H1 (cell line): ENCODE measurements at regions not wholly inside any gene's neighbourhood (a gene's known extent, or its start where the extent isn't known, plus 50 kb on each side); places are given as distances from the start of the nearest gene placed in this dataset.

Experiments used
- CTCF ChIA-PET: fragments of 300-600 bp; sonication (Branson Sonifier 250); formaldehyde crosslinking; loops from one replicate; lab custom pipeline; 2021; ENCODE audit not compliant: partially characterized antibody; lab: Charles Lee
- POLR2A ChIA-PET: fragments of 300-600 bp; sonication (Branson Sonifier 250); formaldehyde crosslinking; loops from one replicate; lab custom pipeline; 2021; ENCODE audit warnings: inconsistent platforms; ENCODE audit not compliant: partially characterized antibody; lab: Charles Lee
- DNase-seq, 2 experiments: peaks; one replicate each; pipeline versions ENCODE4 v3.0.0 to v3.0.0-alpha.2; 2010 to 2022; ENCODE audit warnings: low spot score in 2 of 2, low read depth in 1 of 2, mixed read lengths in 1 of 2
- FAIRE-seq: peaks from 2 replicates; lab custom pipeline; 2011; peaks lifted over from hg19 to GRCh38; lab: Jason Lieb, UNC
- H2AFZ ChIP-seq: 2 replicates; pipeline ENCODE4 v1.8.1; 2012; ENCODE audit warnings: low read length, inconsistent platforms
- H2AK5ac ChIP-seq: 2 replicates; pipeline ENCODE4 v1.6.1; 2013; ENCODE audit warnings: low read depth, low read length
- H2BK120ac ChIP-seq: replicated peaks from 2 replicates; pipeline ENCODE3; 2013; ENCODE audit warnings: low read depth, low read length, inconsistent platforms
- H2BK12ac ChIP-seq: 2 replicates; pipeline ENCODE4 v1.6.1; 2013; ENCODE audit warnings: low read depth, low read length
- H2BK15ac ChIP-seq: 2 replicates; pipeline ENCODE4 v1.6.1; 2013; ENCODE audit warnings: low read length
- H2BK20ac ChIP-seq: 2 replicates; pipeline ENCODE4 v1.6.1; 2013; ENCODE audit warnings: low read length
- H2BK5ac ChIP-seq: 2 replicates; pipeline ENCODE4 v1.6.1; 2013; ENCODE audit warnings: low read depth, low read length
- H3K14ac ChIP-seq: 2 replicates; pipeline ENCODE4 v1.6.1; 2013; ENCODE audit warnings: inconsistent platforms; ENCODE audit not compliant: insufficient read length
- H3K18ac ChIP-seq: 2 replicates; pipeline ENCODE4 v1.6.1; 2013; ENCODE audit warnings: low read length; ENCODE audit errors: extremely low read depth
- H3K23ac ChIP-seq: 2 replicates; pipeline ENCODE4 v1.6.1; 2013; ENCODE audit warnings: inconsistent platforms; ENCODE audit not compliant: insufficient read length
- H3K23me2 ChIP-seq: 2 replicates; pipeline ENCODE4 v1.6.1; 2013; ENCODE audit warnings: low read depth, low read length
- H3K27ac ChIP-seq: 2 replicates; pipeline ENCODE4 v1.6.1; 2011; ENCODE audit warnings: low read depth, low read length, inconsistent platforms
- H3K27me3 ChIP-seq, 4 experiments: replicated peaks in 1 of 4; 1 replicate in 1 of 4; 2 replicates in 3 of 4; pipeline versions ENCODE4 v1.6.1 to v1.8.1; 2011 to 2013; ENCODE audit warnings: low read length in 3 of 4, mild to moderate bottlenecking in 3 of 4, inconsistent platforms in 2 of 4, mixed read lengths in 2 of 4, moderate library complexity in 1 of 4; ENCODE audit not compliant: control insufficient read depth in 3 of 4, insufficient read depth in 3 of 4; ENCODE audit errors: extremely low read depth in 1 of 4
- H3K36me3 ChIP-seq, 4 experiments: 2 replicates each; pipeline versions ENCODE4 v1.6.1 to v1.8.1; 2011 to 2013; ENCODE audit warnings: mild to moderate bottlenecking in 4 of 4, low read length in 3 of 4, moderate library complexity in 2 of 4, control low read depth in 1 of 4, inconsistent platforms in 1 of 4; ENCODE audit not compliant: insufficient read depth in 4 of 4, control insufficient read depth in 2 of 4
- H3K4ac ChIP-seq: replicated peaks from 2 replicates; pipeline ENCODE3; 2013; ENCODE audit warnings: low read length, low read depth, mixed read lengths, inconsistent platforms; ENCODE audit not compliant: insufficient read length
- H3K4me1 ChIP-seq, 4 experiments: replicated peaks in 1 of 4; 1 replicate in 1 of 4; 2 replicates in 3 of 4; pipeline versions ENCODE4 v1.6.1 to v1.8.1; 2011 to 2013; ENCODE audit warnings: low read length in 3 of 4, inconsistent platforms in 2 of 4, mixed read lengths in 1 of 4; ENCODE audit not compliant: insufficient read depth in 4 of 4, control insufficient read depth in 3 of 4
- H3K4me2 ChIP-seq, 2 experiments: 2 replicates each; pipeline versions ENCODE4 v1.6.1 to v1.8.1; 2011 to 2013; ENCODE audit warnings: low read depth in 2 of 2, low read length in 2 of 2, control low read depth in 1 of 2, inconsistent platforms in 1 of 2, mild to moderate bottlenecking in 1 of 2; ENCODE audit not compliant: insufficient read depth in 1 of 2
- H3K4me3 ChIP-seq, 4 experiments: fragments of 200-600, 300-600 bp in 1 of 4; sonication (generic), shearing (Covaris generic), sonication (Bioruptor Twin) in 1 of 4; 2 replicates each; pipeline versions ENCODE4 v1.5.1 to v1.8.1; 2011 to 2016; ENCODE audit warnings: low read length in 4 of 4, low read depth in 3 of 4, control low read depth in 2 of 4, inconsistent platforms in 2 of 4, mild to moderate bottlenecking in 2 of 4, mixed read lengths in 1 of 4, moderate library complexity in 1 of 4; ENCODE audit not compliant: insufficient read depth in 2 of 4; ENCODE audit errors: extremely low read depth in 1 of 4
- H3K56ac ChIP-seq: replicated peaks from 2 replicates; pipeline ENCODE3; 2013; ENCODE audit warnings: low read depth, mild to moderate bottlenecking, mixed read lengths, low read length, inconsistent platforms; ENCODE audit not compliant: insufficient read length
- H3K79me1 ChIP-seq: 2 replicates; pipeline ENCODE4 v1.6.1; 2013; ENCODE audit warnings: low read depth, low read length, control low read depth
- H3K79me2 ChIP-seq, 2 experiments: 2 replicates each; pipeline versions ENCODE4 v1.6.1 to v1.8.1; 2012 to 2013; ENCODE audit warnings: low read length in 2 of 2, mild to moderate bottlenecking in 2 of 2, inconsistent platforms in 1 of 2; ENCODE audit not compliant: insufficient read depth in 2 of 2, control insufficient read depth in 1 of 2
- H3K9ac ChIP-seq, 4 experiments: replicated peaks in 1 of 4; 1 replicate in 1 of 4; 2 replicates in 3 of 4; pipeline versions ENCODE4 v1.6.1 to v1.8.1; 2011 to 2013; ENCODE audit warnings: low read depth in 3 of 4, low read length in 3 of 4, control low read depth in 2 of 4, mild to moderate bottlenecking in 2 of 4, moderate library complexity in 2 of 4, inconsistent platforms in 1 of 4; ENCODE audit errors: extremely low read depth in 1 of 4
- H3K9me3 ChIP-seq, 2 experiments: 2 replicates each; pipeline versions ENCODE4 v1.6.1 to v1.8.1; 2012 to 2013; ENCODE audit warnings: mild to moderate bottlenecking in 2 of 2, moderate library complexity in 2 of 2, control low read depth in 1 of 2, inconsistent platforms in 1 of 2, low read depth in 1 of 2, low read length in 1 of 2, mixed read lengths in 1 of 2; ENCODE audit not compliant: insufficient read depth in 2 of 2
- H4K20me1 ChIP-seq, 2 experiments: replicated peaks in 1 of 2; 2 replicates each; pipeline versions ENCODE3 to v1.8.1; 2011 to 2013; ENCODE audit warnings: inconsistent platforms in 2 of 2, low read length in 2 of 2, mild to moderate bottlenecking in 1 of 2; ENCODE audit not compliant: insufficient read depth in 2 of 2, control insufficient read depth in 1 of 2
- H4K5ac ChIP-seq: 2 replicates; pipeline ENCODE4 v1.6.1; 2013; ENCODE audit warnings: low read length, low read depth, mixed read lengths, inconsistent platforms; ENCODE audit not compliant: insufficient read length
- H4K8ac ChIP-seq: 2 replicates; pipeline ENCODE4 v1.8.0; 2013; ENCODE audit warnings: mild to moderate bottlenecking, moderate library complexity, low read length, inconsistent platforms; ENCODE audit not compliant: insufficient read depth; ENCODE audit errors: extremely low read depth
- H4K91ac ChIP-seq: replicated peaks from 2 replicates; pipeline ENCODE3; 2013; ENCODE audit warnings: low read length, mixed read lengths, inconsistent platforms; ENCODE audit not compliant: insufficient read length
- CREB1 ChIP-seq: IDR thresholded peaks from 2 replicates; pipeline ENCODE4 v1.6.1; 2012; ENCODE audit warnings: inconsistent platforms
- CTBP2 ChIP-seq: IDR thresholded peaks from 2 replicates; pipeline ENCODE4 v1.7.0; 2011; ENCODE audit warnings: borderline replicate concordance, mild to moderate bottlenecking, moderate library complexity, mixed read lengths, low read length; ENCODE audit not compliant: insufficient read depth, insufficient read length
- KDM1A ChIP-seq: fragments of 200-600, 300-600 bp; sonication (generic); IDR thresholded peaks from 2 replicates; pipeline ENCODE4 v1.7.1; 2016; ENCODE audit warnings: mild to moderate bottlenecking, low read length, borderline replicate concordance

GRCh38 chr11:17145972-17146371, 61.8 kb downstream of the PIK3C2A start:
- no peak overlapping the region for H2AK5ac ChIP-seq
- H3K23ac ChIP-seq = no peak overlapping the region
- TF ChIP-seq CTBP2 = no peak
- no peak for TF ChIP-seq KDM1A
- no peak for TF ChIP-seq CREB1
- H2BK15ac ChIP-seq = no peak overlapping the region
- H3K4me1 ChIP-seq = no peaks in the 10 kb centered on the region
- no peak overlapping the region for H3K4me2 ChIP-seq
- no peak overlapping the region for H3K56ac ChIP-seq
- H3K27ac ChIP-seq = no peak overlapping the region
- H4K8ac ChIP-seq = no peak overlapping the region
- no peaks in the 10 kb centered on the region for H3K27me3 ChIP-seq
- no peak overlapping the region for H2AFZ ChIP-seq
- no peak overlapping the region for H3K9ac ChIP-seq
- H2BK12ac ChIP-seq = no peak overlapping the region
- H2BK120ac ChIP-seq = no peak overlapping the region
- H3K14ac ChIP-seq = no peak overlapping the region
- H2BK5ac ChIP-seq = no peak overlapping the region
- H3K79me2 ChIP-seq = peaks cover 0 to 2% of the 10 kb centered on the region in 2 experiments; a peak in 1 of 4 replicates
- H3K23me2 ChIP-seq = no peaks in the 10 kb centered on the region
- no peak overlapping the region for H3K18ac ChIP-seq
- H4K91ac ChIP-seq = no peak overlapping the region
- no peak overlapping the region for H3K4ac ChIP-seq
- DNase-seq (no peak), FAIRE-seq (no peak)
- H4K5ac ChIP-seq = no peak overlapping the region
- no peaks in the 10 kb centered on the region for H3K9me3 ChIP-seq
- no peaks in the 10 kb centered on the region for H3K79me1 ChIP-seq
- ChIA-PET POLR2A (interaction anchor here (0.9 to 1.3 kb wide), 2 partner anchors 9 to 58 kb away, joined by 3 to 5 read pairs; no protein-coding TSS in a partner anchor), CTCF (interaction anchor here (1.2 kb wide), 1 partner anchor 9 kb away, joined by 4 read pairs; no protein-coding TSS in a partner anchor)
- H3K36me3 ChIP-seq = peaks cover 0 to 47% (median 14%) of the 10 kb centered on the region in 4 experiments; a peak in 7 of 8 replicates
- no peak overlapping the region for H2BK20ac ChIP-seq
- peaks cover 0 to 2% of the 10 kb centered on the region in 2 experiments for H4K20me1 ChIP-seq
- no peak overlapping the region for H3K4me3 ChIP-seq
